PC-9 (cell line): ENCODE measurements at regions not wholly inside any gene's neighbourhood (a gene's known extent, or its start where the extent isn't known, plus 50 kb on each side); places are given as distances from the start of the nearest gene placed in this dataset.

Source experiments
- CTCF ChIP-seq: fragments of 200-600 bp; sonication (generic); conservative IDR thresholded peaks from 2 replicates; pipeline ENCODE4 v1.6.1; 2017; ENCODE audit warnings: mixed run types, antibody characterized with exemption, mild to moderate bottlenecking, moderate library complexity
- EZH2 ChIP-seq: fragments of 200-600 bp; sonication (generic); IDR thresholded peaks from 2 replicates; pipeline ENCODE4 v1.8.0; 2017; ENCODE audit warnings: antibody characterized with exemption, low read depth

- TF ChIP-seq CTCF (no peak), EZH2 (no peak)
Measured at GRCh38 chr18:55024564-55024963, 65.3 kb upstream of the CCDC68 start.
